SJSA1 (cell line): ENCODE measurements at regions not wholly inside any gene's neighbourhood (a gene's known extent, or its start where the extent isn't known, plus 50 kb on each side); places are given as distances from the start of the nearest gene placed in this dataset.

Experiments used
- DNase-seq, 2 experiments: peaks; one replicate each; pipeline ENCODE4 v3.0.0-alpha.2; 2015 to 2020; ENCODE audit warnings: low spot score in 2 of 2, low read depth in 1 of 2
- H3K27ac ChIP-seq: fragments of 250-450 bp; sonication (Bioruptor Pico); 2 replicates; pipeline ENCODE4 v1.5.1; 2020; ENCODE audit warnings: mild to moderate bottlenecking, moderate library complexity
- H3K27me3 ChIP-seq: fragments of 250-450 bp; sonication (Bioruptor Pico); replicated peaks from 2 replicates; pipeline ENCODE4 v1.5.1; 2020; ENCODE audit warnings: mild to moderate bottlenecking, moderate library complexity
- H3K36me3 ChIP-seq: fragments of 250-450 bp; sonication (Bioruptor Pico); 2 replicates; pipeline ENCODE4 v1.5.1; 2020; ENCODE audit warnings: mild to moderate bottlenecking
- H3K4me1 ChIP-seq: fragments of 250-450 bp; sonication (Bioruptor Pico); replicated peaks from 2 replicates; pipeline ENCODE4 v1.6.1; 2021; ENCODE audit warnings: mild to moderate bottlenecking
- H3K4me3 ChIP-seq: fragments of 250-450 bp; sonication (Bioruptor Pico); 2 replicates; pipeline ENCODE4 v1.5.1; 2020; ENCODE audit warnings: mild to moderate bottlenecking
- H3K9me3 ChIP-seq: fragments of 250-450 bp; sonication (Bioruptor Pico); replicated peaks from 2 replicates; pipeline ENCODE4 v1.5.1; 2020; ENCODE audit warnings: mild to moderate bottlenecking

- Histone ChIP-seq H3K27me3 (no peaks in the 10 kb centered on the region), H3K4me3 (no peak overlapping the region), H3K4me1 (no peaks in the 10 kb centered on the region), H3K27ac (no peak overlapping the region), H3K9me3 (no peaks in the 10 kb centered on the region; the same call in 1 of the 2 replicates), H3K36me3 (no peaks in the 10 kb centered on the region)
- no peak for DNase-seq
Observed at GRCh38 chr21:32216293-32216692, 62.6 kb downstream of the MIS18A start.

- no peaks in the 10 kb centered on the region; the same call in 1 of the 2 replicates for H3K9me3 ChIP-seq
Observed at GRCh38 chr21:32215306-32215685, 63.6 kb downstream of the MIS18A start.

GRCh38 chr21:32214654-32215305, 64.1 kb downstream of the MIS18A start:
- H3K27ac ChIP-seq = no peak overlapping the region
- no peaks in the 10 kb centered on the region for H3K4me1 ChIP-seq
- no peaks in the 10 kb centered on the region for H3K36me3 ChIP-seq
- DNase-seq = no peak
- H3K9me3 ChIP-seq = no peaks in the 10 kb centered on the region; the same call in 1 of the 2 replicates
- no peak overlapping the region for H3K4me3 ChIP-seq
- no peaks in the 10 kb centered on the region for H3K27me3 ChIP-seq

More at GRCh38 chr21:32215306-32215685, 63.6 kb downstream of the MIS18A start:
- Histone ChIP-seq H3K27me3 (no peaks in the 10 kb centered on the region), H3K4me1 (no peaks in the 10 kb centered on the region), H3K4me3 (no peak overlapping the region), H3K27ac (no peak overlapping the region), H3K36me3 (no peaks in the 10 kb centered on the region)
- no peak for DNase-seq

- Histone ChIP-seq H3K27me3 (no peaks in the 10 kb centered on the region), H3K27ac (no peak overlapping the region), H3K4me1 (no peaks in the 10 kb centered on the region), H3K9me3 (no peaks in the 10 kb centered on the region; the same call in 1 of the 2 replicates), H3K4me3 (no peak overlapping the region), H3K36me3 (no peaks in the 10 kb centered on the region)
- DNase-seq = no peak
Observed at GRCh38 chr21:32212116-32212515, 66.7 kb downstream of the MIS18A start.

GRCh38 chr21:32211306-32211705, 67.5 kb downstream of the MIS18A start:
- H3K4me1 ChIP-seq = no peaks in the 10 kb centered on the region
- H3K27me3 ChIP-seq = no peaks in the 10 kb centered on the region
- no peaks in the 10 kb centered on the region for H3K36me3 ChIP-seq
- no peak overlapping the region for H3K27ac ChIP-seq
- no peak for DNase-seq
- H3K9me3 ChIP-seq = no peaks in the 10 kb centered on the region; the same call in 1 of the 2 replicates
- no peak overlapping the region for H3K4me3 ChIP-seq

GRCh38 chr21:32209580-32209979, 69.3 kb downstream of the MIS18A start:
- no peak overlapping the region for H3K4me3 ChIP-seq
- no peak overlapping the region for H3K27ac ChIP-seq
- no peaks in the 10 kb centered on the region; the same call in 1 of the 2 replicates for H3K9me3 ChIP-seq
- H3K27me3 ChIP-seq = no peaks in the 10 kb centered on the region
- no peaks in the 10 kb centered on the region for H3K4me1 ChIP-seq
- no peaks in the 10 kb centered on the region for H3K36me3 ChIP-seq
- no peak for DNase-seq

GRCh38 chr21:32207406-32207716, 71.5 kb downstream of the MIS18A start:
- Histone ChIP-seq H3K27me3 (no peaks in the 10 kb centered on the region), H3K36me3 (no peaks in the 10 kb centered on the region), H3K4me3 (no peak overlapping the region), H3K27ac (no peak overlapping the region), H3K4me1 (no peaks in the 10 kb centered on the region), H3K9me3 (no peaks in the 10 kb centered on the region)
- DNase-seq = no peak

GRCh38 chr21:32206631-32207405, 72.0 kb downstream of the MIS18A start:
- Histone ChIP-seq H3K27me3 (no peaks in the 10 kb centered on the region), H3K9me3 (no peaks in the 10 kb centered on the region), H3K4me3 (no peak overlapping the region), H3K27ac (no peak overlapping the region), H3K4me1 (no peaks in the 10 kb centered on the region), H3K36me3 (no peaks in the 10 kb centered on the region)
- no peak for DNase-seq

GRCh38 chr21:32203877-32204480, 74.9 kb downstream of the MIS18A start:
- Histone ChIP-seq H3K27ac (no peak overlapping the region), H3K27me3 (no peaks in the 10 kb centered on the region), H3K4me1 (no peaks in the 10 kb centered on the region), H3K4me3 (no peak overlapping the region), H3K9me3 (no peaks in the 10 kb centered on the region), H3K36me3 (no peaks in the 10 kb centered on the region)
- DNase-seq = no peak

GRCh38 chr21:32200029-32200428, 78.8 kb downstream of the MIS18A start:
- H3K36me3 ChIP-seq = no peaks in the 10 kb centered on the region
- H3K4me3 ChIP-seq = no peak overlapping the region
- no peaks in the 10 kb centered on the region for H3K4me1 ChIP-seq
- no peaks in the 10 kb centered on the region for H3K27me3 ChIP-seq
- H3K9me3 ChIP-seq = no peaks in the 10 kb centered on the region
- DNase-seq = no peak
- no peak overlapping the region for H3K27ac ChIP-seq

GRCh38 chr21:32198384-32198783, 80.5 kb downstream of the MIS18A start:
- Histone ChIP-seq H3K36me3 (no peaks in the 10 kb centered on the region), H3K4me3 (no peak overlapping the region), H3K4me1 (no peaks in the 10 kb centered on the region), H3K27ac (no peak overlapping the region), H3K27me3 (no peaks in the 10 kb centered on the region), H3K9me3 (no peaks in the 10 kb centered on the region)
- no peak for DNase-seq

- no peak for DNase-seq
- no peaks in the 10 kb centered on the region for H3K36me3 ChIP-seq
Observed at GRCh38 chr21:32197896-32198295, 81.0 kb downstream of the MIS18A start.

GRCh38 chr21:32196001-32196400, 82.8 kb downstream of the MIS18A start:
- H3K4me1 ChIP-seq = no peaks in the 10 kb centered on the region
- no peaks in the 10 kb centered on the region; the same call in 1 of the 2 replicates for H3K27me3 ChIP-seq
- DNase-seq = no peak
- no peaks in the 10 kb centered on the region for H3K36me3 ChIP-seq
- H3K4me3 ChIP-seq = no peak overlapping the region
- no peak overlapping the region for H3K27ac ChIP-seq
- H3K9me3 ChIP-seq = no peaks in the 10 kb centered on the region

More at GRCh38 chr21:32197896-32198295, 81.0 kb downstream of the MIS18A start:
- Histone ChIP-seq H3K9me3 (no peaks in the 10 kb centered on the region), H3K4me3 (no peak overlapping the region), H3K27me3 (no peaks in the 10 kb centered on the region), H3K27ac (no peak overlapping the region), H3K4me1 (no peaks in the 10 kb centered on the region)

- H3K27me3 ChIP-seq = no peaks in the 10 kb centered on the region; the same call in 1 of the 2 replicates
- no peak overlapping the region for H3K27ac ChIP-seq
- no peak overlapping the region for H3K4me3 ChIP-seq
- no peak for DNase-seq
- no peaks in the 10 kb centered on the region for H3K4me1 ChIP-seq
- H3K9me3 ChIP-seq = no peaks in the 10 kb centered on the region
- no peaks in the 10 kb centered on the region for H3K36me3 ChIP-seq
Observed at GRCh38 chr21:32193098-32193465, 85.8 kb downstream of the MIS18A start.
